CD8-positive, alpha-beta memory T cell (primary cell): ENCODE measurements at regions not wholly inside any gene's neighbourhood (a gene's known extent, or its start where the extent isn't known, plus 50 kb on each side); places are given as distances from the start of the nearest gene placed in this dataset.

Experiments
- CTCF ChIA-PET: fragments of 350-600 bp; sonication (Branson Sonifier 250); formaldehyde crosslinking; loops from one replicate; lab custom pipeline; 2021; ENCODE audit warnings: antibody characterized with exemption; lab: Charles Lee
- POLR2A ChIA-PET: fragments of 350-600 bp; sonication (Branson Sonifier 250); formaldehyde crosslinking; loops from one replicate; lab custom pipeline; 2021; ENCODE audit warnings: antibody characterized with exemption; lab: Charles Lee
- DNase-seq, 5 donors: peaks; one replicate each; pipeline versions ENCODE4 v3.0.0 to v3.0.0-alpha.2; 2020 to 2022; ENCODE audit warnings: mixed read lengths in 1 of 5
- H3K27ac ChIP-seq: one replicate; pipeline ENCODE4 v1.7.0; 2013; ENCODE audit warnings: low read depth, mild to moderate bottlenecking, low read length, moderate library complexity
- H3K27me3 ChIP-seq: 2 replicates; pipeline ENCODE4 v1.7.0; 2013; ENCODE audit warnings: low read length, mild to moderate bottlenecking; ENCODE audit not compliant: insufficient read depth, poor library complexity, severe bottlenecking
- H3K36me3 ChIP-seq: 2 replicates; pipeline ENCODE4 v1.7.0; 2013; ENCODE audit warnings: mild to moderate bottlenecking, low read length, moderate library complexity; ENCODE audit not compliant: insufficient read depth
- H3K4me1 ChIP-seq: 2 replicates; pipeline ENCODE4 v1.7.0; 2013; ENCODE audit warnings: mild to moderate bottlenecking, low read length, moderate library complexity; ENCODE audit not compliant: insufficient read depth
- H3K4me3 ChIP-seq: 2 replicates; pipeline ENCODE4 v1.7.0; 2013; ENCODE audit warnings: mild to moderate bottlenecking, low read length
- H3K9me3 ChIP-seq: 2 replicates; pipeline ENCODE4 v1.7.0; 2013; ENCODE audit warnings: mild to moderate bottlenecking, low read length
- H3K27ac Mint-ChIP-seq, 8 donors: one replicate each; pipeline ENCODE4 v1.8.0; 2020 to 2021; ENCODE audit warnings: mixed read lengths in 8 of 8, mild to moderate bottlenecking in 6 of 8, inconsistent platforms in 3 of 8, moderate library complexity in 3 of 8
- H3K27me3 Mint-ChIP-seq, 2 donors: one replicate each; pipeline ENCODE4 v1.8.0; 2020 to 2021; ENCODE audit warnings: mixed read lengths in 2 of 2, mild to moderate bottlenecking in 1 of 2, moderate library complexity in 1 of 2
- H3K36me3 Mint-ChIP-seq, 3 donors: one replicate each; pipeline ENCODE4 v1.8.0; 2020 to 2021; ENCODE audit warnings: mixed read lengths in 3 of 3, inconsistent platforms in 1 of 3, mild to moderate bottlenecking in 1 of 3
- H3K4me1 Mint-ChIP-seq, 3 donors: one replicate each; pipeline ENCODE4 v1.8.0; 2020 to 2021; ENCODE audit warnings: mixed read lengths in 3 of 3, inconsistent platforms in 1 of 3, mild to moderate bottlenecking in 1 of 3
- H3K4me3 Mint-ChIP-seq, 7 donors: one replicate each; pipeline ENCODE4 v1.8.0; 2020 to 2021; ENCODE audit warnings: mixed read lengths in 7 of 7, mild to moderate bottlenecking in 6 of 7, moderate library complexity in 4 of 7, inconsistent platforms in 2 of 7
- H3K9me3 Mint-ChIP-seq, 5 donors: one replicate each; pipeline ENCODE4 v1.8.0; 2020 to 2022; ENCODE audit warnings: mixed read lengths in 5 of 5, mild to moderate bottlenecking in 3 of 5, moderate library complexity in 2 of 5, inconsistent platforms in 1 of 5

- Histone ChIP-seq H3K4me1 (no peaks in the 10 kb centered on the region), H3K27ac (no peak overlapping the region), H3K36me3 (no peaks in the 10 kb centered on the region), H3K9me3 (no peaks in the 10 kb centered on the region), H3K27me3 (no peaks in the 10 kb centered on the region), H3K4me3 (no peak overlapping the region)
- no peak overlapping the region for H3K4me3 Mint-ChIP-seq
- DNase-seq, result no peak
- no peaks in the 10 kb centered on the region for H3K27me3 Mint-ChIP-seq
- no peaks in the 10 kb centered on the region for H3K36me3 Mint-ChIP-seq
- POLR2A ChIA-PET, result no interaction called here
- H3K9me3 Mint-ChIP-seq, result peaks cover 3 to 12% (median 6%) of the 10 kb centered on the region in 5 donors
- H3K4me1 Mint-ChIP-seq, result no peaks in the 10 kb centered on the region
- no peak overlapping the region for H3K27ac Mint-ChIP-seq
- CTCF ChIA-PET, result no interaction called here
These were observed 1433.3 kb upstream of the C9orf72 start for GRCh38 chr9:29006628-29007027.

- Histone ChIP-seq H3K27me3 (no peaks in the 10 kb centered on the region), H3K4me1 (no peaks in the 10 kb centered on the region), H3K4me3 (no peak overlapping the region), H3K9me3 (no peaks in the 10 kb centered on the region), H3K36me3 (no peaks in the 10 kb centered on the region), H3K27ac (no peak overlapping the region)
- Mint-ChIP-seq H3K27me3 (peaks cover 0 to under 1% of the 10 kb centered on the region in 2 donors), H3K4me3 (no peak overlapping the region), H3K36me3 (no peaks in the 10 kb centered on the region), H3K4me1 (no peaks in the 10 kb centered on the region), H3K27ac (no peak overlapping the region), H3K9me3 (peaks cover 2 to 15% (median 9%) of the 10 kb centered on the region in 5 donors)
- CTCF ChIA-PET, result no interaction called here
- no peak for DNase-seq
- POLR2A ChIA-PET, result no interaction called here
These were observed 1439.6 kb upstream of the C9orf72 start for GRCh38 chr9:29012911-29013310.

GRCh38 chr9:29021632-29022031, 1448.4 kb upstream of the C9orf72 start:
- H3K9me3 Mint-ChIP-seq, result peaks cover 0 to 24% (median 5%) of the 10 kb centered on the region in 5 donors
- no peak for DNase-seq
- H3K36me3 Mint-ChIP-seq, result no peaks in the 10 kb centered on the region
- Histone ChIP-seq H3K27ac (no peak overlapping the region), H3K36me3 (no peaks in the 10 kb centered on the region), H3K4me1 (no peaks in the 10 kb centered on the region), H3K4me3 (no peak overlapping the region), H3K9me3 (no peaks in the 10 kb centered on the region), H3K27me3 (no peaks in the 10 kb centered on the region)
- peaks cover 0 to 3% of the 10 kb centered on the region in 2 donors for H3K27me3 Mint-ChIP-seq
- H3K4me3 Mint-ChIP-seq, result no peak overlapping the region
- no peaks in the 10 kb centered on the region for H3K4me1 Mint-ChIP-seq
- no peak overlapping the region for H3K27ac Mint-ChIP-seq
- ChIA-PET CTCF (no interaction called here), POLR2A (interaction anchor here (0.7 kb wide), 1 partner anchor 57 kb away, joined by 10 read pairs; no protein-coding TSS in a partner anchor)

GRCh38 chr9:29038332-29038731, 1465.1 kb upstream of the C9orf72 start:
- H3K4me3 ChIP-seq, result no peak overlapping the region
- H3K4me1 Mint-ChIP-seq, result no peaks in the 10 kb centered on the region
- H3K27me3 ChIP-seq, result no peaks in the 10 kb centered on the region
- no peaks in the 10 kb centered on the region for H3K36me3 ChIP-seq
- no peak overlapping the region for H3K4me3 Mint-ChIP-seq
- H3K9me3 Mint-ChIP-seq, result peaks cover 0 to 25% (median 8%) of the 10 kb centered on the region in 5 donors
- no peaks in the 10 kb centered on the region for H3K36me3 Mint-ChIP-seq
- no peaks in the 10 kb centered on the region for H3K9me3 ChIP-seq
- H3K27ac Mint-ChIP-seq, result no peak overlapping the region
- no peaks in the 10 kb centered on the region for H3K27me3 Mint-ChIP-seq
- DNase-seq, result no peak
- H3K4me1 ChIP-seq, result no peaks in the 10 kb centered on the region
- ChIA-PET CTCF (no interaction called here), POLR2A (no interaction called here)
- no peak overlapping the region for H3K27ac ChIP-seq

GRCh38 chr9:29039258-29039657, 1466.0 kb upstream of the C9orf72 start:
- CTCF ChIA-PET, result no interaction called here
- Histone ChIP-seq H3K4me1 (no peaks in the 10 kb centered on the region), H3K27ac (no peak overlapping the region), H3K4me3 (no peak overlapping the region), H3K27me3 (no peaks in the 10 kb centered on the region), H3K36me3 (no peaks in the 10 kb centered on the region), H3K9me3 (no peaks in the 10 kb centered on the region)
- no peaks in the 10 kb centered on the region for H3K27me3 Mint-ChIP-seq
- H3K36me3 Mint-ChIP-seq, result no peaks in the 10 kb centered on the region
- no peak overlapping the region for H3K4me3 Mint-ChIP-seq
- no peak for DNase-seq
- no peak overlapping the region for H3K27ac Mint-ChIP-seq
- peaks cover 0 to 25% (median 8%) of the 10 kb centered on the region in 5 donors for H3K9me3 Mint-ChIP-seq
- POLR2A ChIA-PET, result no interaction called here
- no peaks in the 10 kb centered on the region for H3K4me1 Mint-ChIP-seq

GRCh38 chr9:29043072-29043471, 1469.8 kb upstream of the C9orf72 start:
- POLR2A ChIA-PET, result no interaction called here
- no peak for DNase-seq
- CTCF ChIA-PET, result no interaction called here

GRCh38 chr9:29044959-29045358, 1471.7 kb upstream of the C9orf72 start:
- no peak overlapping the region for H3K27ac ChIP-seq
- H3K27me3 ChIP-seq, result no peaks in the 10 kb centered on the region
- H3K9me3 Mint-ChIP-seq, result peaks cover 2 to 23% (median 11%) of the 10 kb centered on the region in 5 donors

More at GRCh38 chr9:29043072-29043471, 1469.8 kb upstream of the C9orf72 start:
- no peaks in the 10 kb centered on the region for H3K36me3 ChIP-seq
- no peaks in the 10 kb centered on the region for H3K9me3 ChIP-seq
- no peaks in the 10 kb centered on the region for H3K27me3 ChIP-seq
- Mint-ChIP-seq H3K36me3 (no peaks in the 10 kb centered on the region), H3K27ac (no peak overlapping the region), H3K27me3 (no peaks in the 10 kb centered on the region), H3K9me3 (peaks cover 4 to 26% (median 9%) of the 10 kb centered on the region in 5 donors), H3K4me1 (no peaks in the 10 kb centered on the region), H3K4me3 (no peak overlapping the region)
- no peak overlapping the region for H3K4me3 ChIP-seq
- no peaks in the 10 kb centered on the region for H3K4me1 ChIP-seq
- no peak overlapping the region for H3K27ac ChIP-seq

GRCh38 chr9:29060041-29060440, 1486.8 kb upstream of the C9orf72 start:
- H3K9me3 ChIP-seq, result no peaks in the 10 kb centered on the region
- Mint-ChIP-seq H3K4me3 (no peak overlapping the region), H3K27me3 (no peaks in the 10 kb centered on the region), H3K27ac (no peak overlapping the region), H3K36me3 (no peaks in the 10 kb centered on the region), H3K9me3 (peaks cover 4 to 30% (median 18%) of the 10 kb centered on the region in 5 donors), H3K4me1 (no peaks in the 10 kb centered on the region)
- H3K36me3 ChIP-seq, result no peaks in the 10 kb centered on the region
- ChIA-PET CTCF (no interaction called here), POLR2A (no interaction called here)
- no peak for DNase-seq
- H3K27me3 ChIP-seq, result no peaks in the 10 kb centered on the region
- H3K27ac ChIP-seq, result no peak overlapping the region
- H3K4me1 ChIP-seq, result no peaks in the 10 kb centered on the region
- no peak overlapping the region for H3K4me3 ChIP-seq

More at GRCh38 chr9:29044959-29045358, 1471.7 kb upstream of the C9orf72 start:
- no peaks in the 10 kb centered on the region for H3K4me1 Mint-ChIP-seq
- no peak overlapping the region for H3K27ac Mint-ChIP-seq
- no peaks in the 10 kb centered on the region for H3K27me3 Mint-ChIP-seq
- ChIA-PET POLR2A (no interaction called here), CTCF (no interaction called here)
- H3K4me3 ChIP-seq, result no peak overlapping the region
- H3K9me3 ChIP-seq, result no peaks in the 10 kb centered on the region
- H3K36me3 ChIP-seq, result no peaks in the 10 kb centered on the region
- no peak for DNase-seq
- H3K36me3 Mint-ChIP-seq, result no peaks in the 10 kb centered on the region
- no peaks in the 10 kb centered on the region for H3K4me1 ChIP-seq
- no peak overlapping the region for H3K4me3 Mint-ChIP-seq

GRCh38 chr9:29062446-29062845, 1489.2 kb upstream of the C9orf72 start:
- no peaks in the 10 kb centered on the region for H3K4me1 Mint-ChIP-seq
- Histone ChIP-seq H3K27ac (no peak overlapping the region), H3K27me3 (no peaks in the 10 kb centered on the region), H3K4me3 (no peak overlapping the region), H3K36me3 (no peaks in the 10 kb centered on the region), H3K4me1 (no peaks in the 10 kb centered on the region), H3K9me3 (no peaks in the 10 kb centered on the region)
- no peak overlapping the region for H3K27ac Mint-ChIP-seq
- POLR2A ChIA-PET, result no interaction called here
- H3K36me3 Mint-ChIP-seq, result no peaks in the 10 kb centered on the region
- DNase-seq, result no peak
- H3K9me3 Mint-ChIP-seq, result peaks cover 4 to 24% (median 11%) of the 10 kb centered on the region in 5 donors
- no peak overlapping the region for H3K4me3 Mint-ChIP-seq
- CTCF ChIA-PET, result no interaction called here
- H3K27me3 Mint-ChIP-seq, result no peaks in the 10 kb centered on the region
